ENCODE measurements at regions not wholly inside any gene's neighbourhood (a gene's known extent, or its start where the extent isn't known, plus 50 kb on each side); places are given as distances from the start of the nearest gene placed in this dataset.

DNA sequence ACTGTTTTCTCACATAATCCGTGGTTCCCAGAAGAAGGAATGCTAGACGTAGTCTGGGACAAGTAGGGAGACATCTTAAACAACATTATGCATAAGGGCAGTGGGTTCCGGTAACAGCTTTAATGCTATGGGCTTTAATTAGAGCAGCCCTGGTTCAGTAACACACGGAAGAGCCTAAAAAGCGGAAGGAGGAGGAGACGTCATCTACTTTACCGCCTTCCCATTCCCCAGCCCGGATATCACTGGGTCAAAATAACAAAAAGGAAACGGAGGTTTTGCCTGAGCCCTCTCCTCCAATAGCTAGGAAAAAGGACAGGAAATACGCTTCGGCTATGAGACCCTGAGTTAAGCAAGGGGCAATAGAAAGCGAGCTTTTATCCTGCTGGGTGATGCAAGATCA is 124.8 kb upstream of the KDM5D start:
- 14 to 17% methylated on average over 6 to 12 of the region's 12 CpGs for WGBS, 2 experiments (ENCODE audit: low coverage in 1 of 2, low lambda C conversion rate in 2 of 2, missing lambda C conversion rate in 2 of 2)
- Histone ChIP-seq H3K9me3 (ENCODE audit: low read depth) (no peaks in the 10 kb centered on the region), H3K4me1 (ENCODE audit: insufficient read depth) (no peaks in the 10 kb centered on the region), H4K20me1 (ENCODE audit: insufficient read depth) (no peaks in the 10 kb centered on the region), H3K79me2 (ENCODE audit: insufficient read depth) (no peaks in the 10 kb centered on the region), H3K4me3 (peak overlapping the region; percentile 83), H3K36me3 (ENCODE audit: low read depth) (no peaks in the 10 kb centered on the region), H3K9ac (peak overlapping the region; percentile 84), H3K4me2 (ENCODE audit: unreplicated experiment) (peak overlapping the region; percentile 85), H3K27me3 (replicated peaks; ENCODE audit: insufficient read depth) (no peaks in the 10 kb centered on the region), H3K9me2 (ENCODE audit: insufficient read depth) (no peaks in the 10 kb centered on the region), H3F3A (ENCODE audit: insufficient read depth) (no peaks in the 10 kb centered on the region), H3K27ac (peak overlapping the region; percentile 53), H2AFZ (peak overlapping the region; percentile 96)
- DNase-seq, result peak; percentile 37
- in situ Hi-C loops (cut with MboI), result loop anchor here (25.0 kb wide), 1 partner anchor 107 kb away; no protein-coding TSS in a partner anchor
- TF ChIP-seq EZH2 (IDR thresholded peaks at IDR 0.05; ENCODE audit: insufficient read depth, poor library complexity, severe bottlenecking) (no peak), EZH2phosphoT487 (IDR thresholded peaks at IDR 0.05; ENCODE audit: insufficient read depth, low read depth) (no peak)

DNA sequence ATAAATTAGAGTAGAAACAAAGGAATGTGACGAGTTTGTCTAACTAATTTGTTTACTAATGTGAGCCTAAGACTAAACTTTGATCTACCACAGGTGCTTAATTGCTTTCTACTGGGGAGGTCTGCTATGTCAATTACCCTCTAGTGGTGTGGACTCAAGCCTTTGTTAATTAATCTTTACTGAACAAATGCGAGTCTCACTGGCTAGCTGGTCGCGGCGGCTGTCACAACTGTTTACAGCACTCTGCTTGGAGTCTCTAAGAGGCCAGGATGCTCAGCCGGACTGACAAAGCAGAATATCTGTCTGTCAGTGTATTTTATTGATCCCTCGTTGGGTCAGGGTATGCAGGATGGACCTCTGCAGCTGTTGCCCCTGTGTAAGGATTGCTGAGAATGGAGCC is 124.1 kb upstream of the KDM5D start:
- peak overlapping the region; percentile 83; the same call in 1 of the 2 replicates for H3K4me3 ChIP-seq
- H4K20me1 ChIP-seq (ENCODE audit: insufficient read depth), result no peaks in the 10 kb centered on the region
- in situ Hi-C loops (cut with MboI), result loop anchor here (25.0 kb wide), 1 partner anchor 106 kb away; no protein-coding TSS in a partner anchor
- DNase-seq, result no peak
- peak overlapping the region; percentile 85 for H3K4me2 ChIP-seq (ENCODE audit: unreplicated experiment)
- peak overlapping the region; percentile 84; the same call in 1 of the 2 replicates for H3K9ac ChIP-seq
- H3K36me3 ChIP-seq (ENCODE audit: low read depth), result no peaks in the 10 kb centered on the region
- TF ChIP-seq EZH2 (IDR thresholded peaks at IDR 0.05; ENCODE audit: insufficient read depth, poor library complexity, severe bottlenecking) (no peak), EZH2phosphoT487 (IDR thresholded peaks at IDR 0.05; ENCODE audit: insufficient read depth, low read depth) (no peak)
- no peaks in the 10 kb centered on the region for H3K27me3 ChIP-seq (replicated peaks; ENCODE audit: insufficient read depth)
- no peaks in the 10 kb centered on the region for H3K4me1 ChIP-seq (ENCODE audit: insufficient read depth)
- H3K27ac ChIP-seq, result no peak overlapping the region
- no peaks in the 10 kb centered on the region for H3F3A ChIP-seq (ENCODE audit: insufficient read depth)
- 80 to 84% methylated on average over 7 of the region's 7 CpGs for WGBS, 2 experiments (ENCODE audit: low coverage in 1 of 2, low lambda C conversion rate in 2 of 2, missing lambda C conversion rate in 2 of 2)
- no peaks in the 10 kb centered on the region for H3K79me2 ChIP-seq (ENCODE audit: insufficient read depth)
- H3K9me3 ChIP-seq (ENCODE audit: low read depth), result no peaks in the 10 kb centered on the region
- H3K9me2 ChIP-seq (ENCODE audit: insufficient read depth), result no peaks in the 10 kb centered on the region
- peak overlapping the region; percentile 96 for H2AFZ ChIP-seq

DNA sequence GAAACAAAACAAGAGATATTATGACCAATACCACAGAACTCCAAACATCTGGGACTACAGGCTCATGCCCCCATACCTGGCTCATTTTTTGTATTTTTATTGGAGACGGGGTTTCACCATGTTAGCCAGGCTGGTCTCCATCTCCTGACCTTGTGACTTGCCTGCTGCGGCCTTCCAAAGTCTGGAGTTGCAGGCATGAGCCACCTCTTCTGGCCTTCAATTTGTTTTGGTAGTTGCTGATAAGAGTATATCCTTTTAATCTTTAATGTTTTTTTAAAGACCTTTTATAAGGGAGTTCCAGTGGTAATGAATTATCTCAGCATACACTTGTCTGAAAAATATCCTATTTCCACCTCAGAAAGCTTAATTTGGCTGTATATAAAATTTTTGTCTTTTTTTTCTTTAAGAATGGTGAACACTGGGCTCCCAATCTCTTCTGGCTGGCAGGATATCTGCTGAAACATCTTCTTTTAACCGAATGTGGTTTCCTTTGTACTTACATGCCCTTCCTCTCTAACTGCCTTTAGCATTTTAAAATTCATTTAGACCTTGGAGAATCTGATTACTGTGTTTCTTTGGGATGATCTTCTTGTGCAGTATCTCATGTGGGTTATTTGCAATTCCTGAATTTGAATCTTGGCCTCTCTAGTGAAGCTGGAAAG is 112.1 kb upstream of the KDM5D start:
- DNase-seq, result no peak
- no peak overlapping the region for H3K4me2 ChIP-seq (ENCODE audit: unreplicated experiment)
- H3K27ac ChIP-seq, result no peak overlapping the region
- no peak overlapping the region for H3K9ac ChIP-seq
- in situ Hi-C loops (cut with MboI), result loop anchor here (25.0 kb wide), 1 partner anchor 94 kb away; no protein-coding TSS in a partner anchor
- H3K4me1 ChIP-seq (ENCODE audit: insufficient read depth), result no peaks in the 10 kb centered on the region
- H4K20me1 ChIP-seq (ENCODE audit: insufficient read depth), result no peaks in the 10 kb centered on the region
- no peaks in the 10 kb centered on the region for H3K9me2 ChIP-seq (ENCODE audit: insufficient read depth)
- no peak overlapping the region for H3K4me3 ChIP-seq
- H2AFZ ChIP-seq, result no peak overlapping the region
- no peaks in the 10 kb centered on the region for H3K27me3 ChIP-seq (replicated peaks; ENCODE audit: insufficient read depth)
- WGBS, 2 experiments (ENCODE audit: low coverage in 1 of 2, low lambda C conversion rate in 2 of 2, missing lambda C conversion rate in 2 of 2), result 33 to 50% methylated on average over 3 of the region's 3 CpGs
- H3K36me3 ChIP-seq (ENCODE audit: low read depth), result no peaks in the 10 kb centered on the region
- no peaks in the 10 kb centered on the region for H3K9me3 ChIP-seq (ENCODE audit: low read depth)
- H3K79me2 ChIP-seq (ENCODE audit: insufficient read depth), result no peaks in the 10 kb centered on the region
- no peaks in the 10 kb centered on the region for H3F3A ChIP-seq (ENCODE audit: insufficient read depth)
- TF ChIP-seq EZH2phosphoT487 (IDR thresholded peaks at IDR 0.05; ENCODE audit: insufficient read depth, low read depth), result no peak
- TF ChIP-seq EZH2 (IDR thresholded peaks at IDR 0.05; ENCODE audit: insufficient read depth, poor library complexity, severe bottlenecking), result no peak

DNA sequence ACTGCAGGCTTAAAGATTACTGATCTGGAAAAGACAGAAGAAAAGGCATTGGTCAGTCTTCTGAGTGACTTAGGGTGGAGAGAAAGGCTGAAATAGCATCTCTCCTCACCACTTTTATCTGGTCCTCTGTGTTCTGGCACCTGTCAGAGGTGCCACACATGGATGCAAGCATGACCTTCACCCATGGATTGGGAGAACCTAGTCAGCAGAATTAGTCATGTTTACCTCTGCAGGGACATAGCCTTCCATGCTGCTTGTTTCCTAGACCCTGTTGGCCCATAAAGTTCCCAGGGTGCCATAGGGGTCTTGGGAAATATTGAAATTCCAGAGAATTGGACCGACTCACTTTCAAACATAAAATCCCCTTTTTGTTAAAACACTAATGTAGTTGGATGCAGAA is 98.4 kb upstream of the KDM5D start:
- H3K27me3 ChIP-seq (replicated peaks; ENCODE audit: insufficient read depth), result no peaks in the 10 kb centered on the region
- no peaks in the 10 kb centered on the region for H3K36me3 ChIP-seq (ENCODE audit: low read depth)
- no peaks in the 10 kb centered on the region for H3K79me2 ChIP-seq (ENCODE audit: insufficient read depth)
- no peak overlapping the region for H3K4me3 ChIP-seq
- H3K4me1 ChIP-seq (ENCODE audit: insufficient read depth), result no peaks in the 10 kb centered on the region
- WGBS, 2 experiments (ENCODE audit: low coverage in 1 of 2, low lambda C conversion rate in 2 of 2, missing lambda C conversion rate in 2 of 2), result 0 to 18% methylated on average over 1 of the region's 1 CpG
- H2AFZ ChIP-seq, result no peak overlapping the region
- H3K9me3 ChIP-seq (ENCODE audit: low read depth), result no peaks in the 10 kb centered on the region
- no peak overlapping the region for H3K27ac ChIP-seq
- no peaks in the 10 kb centered on the region for H3F3A ChIP-seq (ENCODE audit: insufficient read depth)
- in situ Hi-C loops (cut with MboI), result no loop called here
- H3K4me2 ChIP-seq (ENCODE audit: unreplicated experiment), result no peak overlapping the region
- no peaks in the 10 kb centered on the region for H4K20me1 ChIP-seq (ENCODE audit: insufficient read depth)
- DNase-seq, result no peak
- H3K9me2 ChIP-seq (ENCODE audit: insufficient read depth), result no peaks in the 10 kb centered on the region
- TF ChIP-seq EZH2phosphoT487 (IDR thresholded peaks at IDR 0.05; ENCODE audit: insufficient read depth, low read depth) (no peak), EZH2 (IDR thresholded peaks at IDR 0.05; ENCODE audit: insufficient read depth, poor library complexity, severe bottlenecking) (no peak)
- no peak overlapping the region for H3K9ac ChIP-seq
